UCSD-AML1 (cell line): ENCODE measurements at regions not wholly inside any gene's neighbourhood (a gene's known extent, or its start where the extent isn't known, plus 50 kb on each side); places are given as distances from the start of the nearest gene placed in this dataset.

ENCODE experiments used
- DNase-seq: peaks from one replicate; lab custom pipeline; 2025; ENCODE audit not compliant: unreplicated experiment; lab: John Stamatoyannopoulos, UW

DNA sequence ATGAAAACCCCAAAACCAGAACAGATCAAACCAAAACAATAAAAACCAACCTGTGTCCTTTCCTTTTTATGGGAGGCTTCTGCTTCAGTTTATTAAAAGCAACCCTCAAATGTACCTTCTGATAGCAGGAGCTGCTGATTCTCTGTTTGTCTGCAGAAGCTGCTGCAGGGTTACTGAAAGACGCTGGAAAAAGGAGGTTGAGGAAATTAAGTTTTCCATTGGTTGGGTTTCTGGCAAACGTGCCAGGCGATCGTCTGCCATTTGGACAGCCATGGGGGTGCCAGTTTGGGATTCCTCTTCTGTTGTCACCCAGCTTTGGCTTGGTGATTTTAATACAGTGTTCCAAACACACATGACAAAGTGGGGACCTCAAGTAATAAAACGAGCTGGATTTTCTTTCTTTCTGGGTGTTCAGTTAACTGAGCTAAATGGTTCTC, 185.4 kb upstream of the ZFHX3 start:
- DNase-seq, result no peak

DNA sequence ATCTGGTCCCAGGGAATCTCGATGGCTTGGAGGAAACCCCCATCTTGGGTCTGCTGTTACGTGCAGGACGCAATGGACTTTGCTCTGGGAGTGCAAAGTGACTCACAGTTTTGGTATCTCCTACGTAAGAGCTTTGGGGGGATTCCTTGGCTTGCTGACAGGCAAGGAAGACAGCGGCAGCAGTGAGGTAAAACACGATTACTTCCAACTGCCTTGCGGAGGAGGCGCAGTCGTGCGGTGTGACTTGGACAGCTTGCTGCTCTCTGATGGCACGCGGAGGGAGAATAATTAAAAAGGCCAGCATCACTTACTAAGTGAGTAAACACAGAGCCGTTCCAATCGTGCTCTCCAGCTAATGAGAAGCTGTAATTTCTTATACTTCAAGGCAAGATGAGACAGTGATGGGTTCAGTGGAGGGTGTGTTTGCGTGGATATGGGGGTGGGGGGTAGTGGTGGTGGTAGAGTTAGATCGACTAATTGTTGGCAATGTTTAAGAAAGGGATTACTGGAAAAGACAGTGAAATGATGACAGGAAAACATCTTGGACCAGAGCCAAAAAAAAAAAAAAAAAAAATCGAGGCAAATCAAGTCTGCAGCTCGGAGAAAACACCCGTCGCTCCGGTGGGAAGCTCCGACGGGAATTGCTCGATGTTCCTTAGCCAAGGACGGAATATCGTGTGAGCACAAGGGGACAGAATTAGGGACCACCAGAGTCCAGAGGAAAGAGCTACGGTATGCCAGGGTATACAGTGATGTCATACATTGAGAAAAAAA, 184.8 kb upstream of the ZFHX3 start:
- no peak for DNase-seq

DNA sequence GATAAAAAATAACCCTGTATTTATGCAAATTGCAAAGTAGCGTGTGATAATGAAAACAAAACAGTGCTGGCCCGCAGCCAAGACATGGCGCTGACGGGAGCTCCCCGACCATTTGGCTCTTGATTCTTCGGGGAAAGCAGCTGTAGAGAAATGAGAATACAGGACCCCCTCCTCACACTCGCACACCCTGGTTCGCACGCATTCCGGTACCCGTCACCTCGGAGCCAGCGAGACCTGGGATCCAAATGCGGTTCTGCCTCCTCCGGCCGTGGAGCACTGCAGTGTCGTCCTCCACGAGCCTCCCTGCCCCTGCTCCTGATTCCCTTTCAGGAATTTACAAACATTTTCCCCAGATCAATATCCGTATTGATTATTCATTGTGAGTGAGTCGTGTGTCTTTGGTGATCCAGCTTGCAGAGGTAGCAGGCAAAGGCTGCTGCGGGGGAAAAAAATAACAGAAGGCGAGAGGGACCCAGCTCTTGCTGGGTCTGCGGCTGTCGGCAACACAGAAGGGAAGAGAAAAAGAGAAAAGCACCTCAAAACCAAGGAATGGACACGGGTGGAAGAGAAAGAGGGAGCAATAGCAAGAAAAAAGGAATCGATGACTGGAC, 184.1 kb upstream of the ZFHX3 start:
- DNase-seq, result no peak

GRCh38 chr16:73231379-73231778, 183.5 kb upstream of the ZFHX3 start:
- no peak for DNase-seq

- DNase-seq, result no peak
Observed at GRCh38 chr16:73230651-73231050, 182.7 kb upstream of the ZFHX3 start.

GRCh38 chr16:73228649-73229048, 180.7 kb upstream of the ZFHX3 start:
- no peak for DNase-seq

GRCh38 chr16:73226675-73227074, 178.7 kb upstream of the ZFHX3 start:
- no peak for DNase-seq

DNA sequence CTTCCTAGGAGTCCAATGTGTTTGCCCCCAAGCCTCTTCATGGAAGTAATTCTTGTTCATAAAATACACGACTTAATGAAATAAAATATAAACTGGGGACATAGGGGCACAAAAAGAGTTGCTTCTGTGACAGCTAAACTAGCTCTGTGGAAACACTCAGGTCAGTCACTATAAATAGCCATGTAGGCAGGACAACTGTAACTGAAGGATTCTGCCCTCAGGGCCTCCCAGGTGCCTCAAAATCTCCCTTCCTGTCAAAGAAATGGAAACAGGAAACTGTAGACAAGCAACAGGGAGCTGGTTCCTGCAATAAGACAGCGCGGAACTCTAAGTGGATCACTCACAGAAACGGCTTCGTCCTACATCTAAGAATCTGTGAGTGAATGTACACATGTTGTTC, 178.1 kb upstream of the ZFHX3 start:
- no peak for DNase-seq

GRCh38 chr16:73220836-73221235, 172.9 kb upstream of the ZFHX3 start:
- DNase-seq, result no peak

DNA sequence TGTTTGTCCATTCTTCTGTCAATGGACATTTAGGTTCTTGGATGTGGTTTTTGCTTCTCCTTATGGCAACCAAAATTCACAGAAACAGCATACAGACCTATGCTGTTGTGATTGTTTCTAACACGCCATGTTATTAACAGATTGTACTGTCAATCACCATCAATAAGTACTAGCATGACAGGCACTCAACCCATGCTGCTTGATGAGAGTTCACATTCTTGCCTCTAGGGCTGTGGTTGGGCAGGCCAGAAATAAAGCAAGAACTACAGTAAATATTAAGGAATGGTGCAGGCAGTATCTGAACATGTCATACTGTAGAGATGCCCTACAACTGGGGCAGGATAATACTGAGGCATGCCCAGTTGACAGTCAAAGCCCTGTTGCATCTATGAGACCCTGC, 171.2 kb upstream of the ZFHX3 start:
- DNase-seq, result no peak

GRCh38 chr16:73217654-73218053, 169.7 kb upstream of the ZFHX3 start:
- DNase-seq, result no peak

DNA sequence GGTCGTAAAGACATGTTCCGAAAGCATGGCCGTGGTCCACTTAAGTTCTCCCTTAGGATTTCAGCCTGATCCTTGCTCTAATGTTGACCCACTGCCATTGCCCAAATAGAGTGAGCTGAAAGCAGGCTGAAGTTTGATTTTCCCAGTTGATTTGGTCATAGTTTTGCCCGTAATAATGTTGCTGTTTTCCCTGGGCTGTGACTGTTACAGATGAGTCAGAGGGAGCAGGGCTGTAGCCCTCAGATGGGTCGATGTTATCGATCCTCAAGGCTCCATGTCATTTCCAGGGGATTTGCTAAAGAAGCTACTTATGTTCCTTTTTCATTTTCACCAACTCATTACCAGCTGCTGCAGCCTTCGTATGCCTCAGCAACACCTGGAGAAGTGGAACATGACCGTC, 169.0 kb upstream of the ZFHX3 start:
- DNase-seq, result no peak

DNA sequence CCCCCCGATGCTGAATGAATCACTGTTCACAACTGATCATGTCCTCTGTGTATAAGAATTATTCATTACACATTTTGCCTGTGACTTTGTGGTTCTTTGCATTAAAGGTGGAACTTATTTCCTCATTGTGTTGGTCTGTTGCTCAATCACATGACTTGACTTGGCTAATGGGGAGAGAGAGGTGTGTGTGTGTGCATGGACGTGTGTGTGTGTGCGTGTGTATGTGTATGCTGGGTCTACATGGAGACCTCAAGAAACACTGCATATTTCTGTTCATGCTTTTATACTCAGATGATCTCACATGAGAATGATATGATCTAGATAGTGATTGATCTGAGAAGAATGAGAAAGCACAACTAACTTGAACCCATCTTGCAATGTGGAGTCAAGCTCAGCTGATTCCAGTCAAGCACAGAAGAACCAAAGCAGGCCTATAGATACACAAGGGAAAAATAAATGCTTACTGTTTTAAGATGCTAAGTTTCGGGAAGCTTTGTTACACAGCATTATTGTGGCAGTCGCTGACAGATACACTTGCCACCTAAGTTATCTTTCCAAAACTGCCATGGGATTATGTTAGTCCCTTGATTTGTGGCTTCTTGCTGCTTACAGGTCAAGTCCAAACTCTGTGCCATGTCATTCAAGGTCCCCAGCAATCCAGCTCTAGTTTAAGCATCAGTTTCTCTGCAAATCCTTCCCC, 167.9 kb upstream of the ZFHX3 start:
- DNase-seq, result no peak

GRCh38 chr16:73214825-73215677, 167.1 kb upstream of the ZFHX3 start:
- DNase-seq, result no peak

DNA sequence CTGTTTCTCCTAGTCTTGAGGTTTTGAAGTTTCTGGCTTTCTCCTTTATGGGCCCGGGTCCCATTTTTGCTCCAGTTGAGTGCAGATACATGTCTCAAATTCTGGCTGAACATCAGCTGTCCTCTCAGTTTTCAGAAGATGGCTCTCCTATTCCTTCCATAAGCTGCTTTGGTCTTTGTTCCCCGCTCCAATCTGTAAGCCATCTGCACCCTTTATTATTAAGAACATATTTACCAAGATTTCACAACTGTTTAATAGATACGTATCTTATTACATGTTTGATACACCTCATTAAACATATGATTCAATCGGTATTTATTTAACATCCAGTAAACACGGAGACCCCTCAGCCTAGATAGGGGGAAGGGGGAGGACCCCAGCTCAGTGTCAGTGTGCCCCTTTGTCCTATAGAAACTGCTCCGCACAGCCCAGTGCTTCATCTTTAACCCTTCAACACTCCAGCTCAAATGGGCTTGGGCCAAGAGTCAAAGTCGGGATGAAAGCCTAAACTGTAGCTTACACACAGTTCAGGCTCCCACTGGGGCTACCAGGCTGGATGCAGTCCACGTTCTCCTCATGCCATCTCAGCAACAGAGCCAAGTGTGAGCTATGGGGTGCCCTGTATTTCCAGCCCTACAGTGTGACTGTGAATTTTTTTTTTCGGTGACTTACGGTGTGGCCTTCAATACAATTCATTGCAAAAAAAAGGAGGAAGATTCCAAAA, 166.0 kb upstream of the ZFHX3 start:
- DNase-seq, result no peak

DNA sequence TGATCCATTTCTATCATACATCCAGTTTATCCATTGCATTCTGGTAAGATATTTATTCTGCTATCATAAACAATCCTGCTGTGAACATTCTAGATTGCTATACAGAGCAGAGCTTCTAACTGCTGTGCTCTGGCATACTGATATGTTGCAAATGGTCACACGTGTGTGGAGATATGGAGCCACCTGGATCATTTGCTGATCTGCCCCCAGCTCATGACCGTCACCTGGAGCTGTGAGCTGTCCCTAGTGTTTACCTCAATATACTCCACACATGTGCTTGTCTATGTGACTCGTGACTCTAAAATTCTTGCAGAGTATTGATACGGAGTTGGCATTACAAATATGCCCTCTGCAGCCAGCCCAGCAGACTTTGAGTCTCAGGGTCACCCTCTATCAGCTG, 164.5 kb upstream of the ZFHX3 start:
- no peak for DNase-seq

DNA sequence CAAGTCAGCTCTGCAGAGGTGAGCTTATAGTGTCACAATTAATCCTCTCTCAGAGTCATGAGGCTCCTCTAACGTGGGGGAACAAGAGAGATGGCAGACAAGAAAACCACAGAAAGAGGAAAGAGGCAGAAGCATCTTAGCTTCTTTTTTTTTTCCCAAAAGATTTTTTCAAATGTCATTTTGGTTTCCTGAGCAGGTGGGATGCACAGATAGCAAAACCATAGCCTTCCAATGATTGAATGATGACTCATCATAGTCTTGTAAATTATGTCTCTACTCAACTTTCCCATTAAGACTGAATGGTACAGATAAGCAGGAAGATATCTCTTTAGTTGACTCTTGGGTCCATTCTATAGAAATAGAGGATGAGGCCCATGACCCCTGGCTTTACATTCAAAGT, 162.8 kb upstream of the ZFHX3 start:
- DNase-seq, result no peak

- no peak for DNase-seq
Observed at GRCh38 chr16:73210084-73210483, 162.2 kb upstream of the ZFHX3 start.

DNA sequence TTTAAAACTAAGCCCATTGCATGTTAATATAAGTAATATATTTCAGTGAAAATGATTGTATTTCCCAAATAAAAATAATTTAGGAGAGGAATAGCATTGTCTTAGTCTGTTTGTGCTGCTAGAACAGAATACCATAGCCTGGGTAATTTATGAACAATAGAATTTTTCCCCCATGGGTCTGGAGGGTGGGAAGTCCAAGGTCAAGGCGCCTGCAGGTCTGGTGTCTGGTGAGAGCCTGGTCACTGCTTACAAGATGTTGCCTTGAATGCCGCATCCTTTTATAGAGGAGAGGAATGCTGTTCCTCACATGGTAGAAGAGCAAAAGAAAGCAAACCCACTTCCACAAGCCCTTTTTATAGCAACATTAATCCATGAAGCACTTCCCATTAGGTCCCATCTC, 161.3 kb upstream of the ZFHX3 start:
- no peak for DNase-seq

DNA sequence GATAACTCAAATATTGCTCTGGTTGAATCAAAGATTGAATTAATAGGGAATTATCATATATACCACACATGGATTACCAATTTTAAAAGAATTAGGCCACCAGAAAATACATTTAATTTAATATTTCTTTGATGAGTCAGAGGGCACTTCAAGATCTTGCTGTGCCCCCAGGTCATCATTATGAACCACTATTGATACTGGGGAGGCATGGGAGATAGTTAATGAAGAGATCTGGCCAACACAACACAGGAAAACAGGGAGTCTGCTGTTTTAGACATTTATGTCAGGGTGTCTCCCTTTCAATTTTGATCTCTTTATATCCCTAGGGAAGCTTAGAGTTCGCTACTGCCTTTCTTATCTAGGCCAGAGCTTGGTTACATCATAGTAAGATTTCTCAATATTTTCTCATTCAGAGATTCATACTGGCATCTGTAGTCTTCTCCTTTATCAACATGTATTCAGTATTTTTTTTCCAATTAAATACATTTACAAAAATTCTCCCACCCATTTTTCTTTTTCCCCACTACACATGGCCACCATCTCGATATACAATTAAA, 158.3 kb upstream of the ZFHX3 start:
- DNase-seq, result no peak
